DMS 273 (cell line): ENCODE measurements at regions not wholly inside any gene's neighbourhood (a gene's known extent, or its start where the extent isn't known, plus 50 kb on each side); places are given as distances from the start of the nearest gene placed in this dataset.

ENCODE experiments used
- DNase-seq: peaks from one replicate; lab custom pipeline; 2025; ENCODE audit not compliant: unreplicated experiment; lab: John Stamatoyannopoulos, UW

DNA sequence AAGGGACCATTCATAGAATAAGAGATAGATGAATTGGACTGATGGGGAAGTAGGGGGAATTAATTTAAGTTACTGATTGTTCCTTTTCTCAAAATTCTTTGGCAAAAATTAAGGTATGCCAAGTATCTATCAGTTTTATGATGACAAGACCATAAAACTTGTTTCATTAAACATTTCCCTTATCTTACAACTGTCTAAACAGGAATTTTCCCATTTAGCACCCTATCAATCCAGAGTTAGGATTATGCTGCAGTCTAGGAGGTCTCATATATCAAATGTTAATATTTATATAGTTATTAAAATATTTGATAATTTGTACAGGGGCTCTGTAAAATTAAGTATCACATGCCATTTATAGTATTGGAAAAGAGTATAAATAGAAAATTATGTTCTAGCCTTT, 51.5 kb upstream of the ARID1B start:
- DNase-seq, result no peak

- DNase-seq, result peak; percentile 59
Measured at GRCh38 chr6:156720691-156721685, 56.2 kb upstream of the ARID1B start.

DNA sequence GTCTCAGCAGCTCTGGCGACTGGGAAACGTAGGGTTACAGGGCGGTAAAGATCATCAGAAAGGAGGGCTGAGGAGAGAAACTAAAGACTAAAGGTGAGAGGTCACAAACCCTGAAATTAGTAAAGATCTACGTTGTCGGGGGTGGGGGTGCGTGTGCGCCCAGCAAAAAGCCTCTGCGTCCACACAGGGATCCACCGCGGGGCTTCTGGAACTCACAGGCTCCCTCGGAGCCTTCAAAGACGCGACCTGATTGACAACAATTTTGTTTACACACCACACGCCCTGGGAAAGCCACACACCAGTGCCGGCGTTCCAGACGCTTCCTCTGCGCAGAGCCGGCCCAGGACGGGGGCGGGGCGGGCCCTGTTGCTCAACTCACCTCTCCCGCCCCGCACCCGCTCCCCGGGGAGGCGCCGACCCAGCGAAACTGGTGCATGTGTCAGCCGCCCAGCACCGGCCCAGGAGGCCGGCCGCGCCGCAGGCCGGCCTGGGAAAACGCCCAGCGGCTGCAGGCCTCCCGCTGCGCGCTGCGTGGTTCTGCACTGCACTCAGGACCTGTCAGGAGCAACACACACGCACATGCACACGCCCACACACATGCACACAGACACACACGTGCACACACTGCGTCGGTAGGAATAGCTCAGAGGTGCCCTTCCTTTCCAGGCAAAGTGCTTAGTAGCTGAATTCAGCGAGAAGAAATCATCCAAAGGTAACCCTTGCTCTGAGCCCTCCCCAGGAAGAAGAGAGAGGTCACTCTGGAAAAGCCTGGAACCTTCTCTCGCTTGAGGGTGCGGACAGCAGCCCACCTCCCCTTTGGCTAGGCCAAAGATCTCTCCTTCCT, 57.2 kb upstream of the ARID1B start:
- DNase-seq, result peak; percentile 36

GRCh38 chr6:156719395-156719719, 57.8 kb upstream of the ARID1B start:
- DNase-seq, result no peak

GRCh38 chr6:156718647-156719394, 58.4 kb upstream of the ARID1B start:
- peak; percentile 9 for DNase-seq

DNA sequence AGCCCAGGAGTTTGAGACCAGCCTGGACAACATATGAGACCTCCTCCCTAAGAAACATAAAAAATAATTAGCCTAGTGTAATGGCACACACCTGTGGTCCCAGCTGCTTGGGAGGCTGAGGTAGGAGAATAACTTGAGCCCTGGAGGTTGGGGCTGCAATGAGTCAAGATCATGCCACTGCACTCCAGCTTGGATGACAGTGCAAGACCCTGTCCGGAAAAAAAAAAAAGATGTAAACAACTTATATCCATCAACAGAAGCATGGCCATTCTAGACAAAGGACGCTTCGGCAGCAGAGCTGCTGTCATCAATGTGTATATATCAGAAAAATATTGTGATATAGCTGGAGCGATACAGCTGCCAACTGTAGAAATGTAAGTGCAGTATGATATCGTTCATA, 59.6 kb upstream of the ARID1B start:
- peak; percentile 6 for DNase-seq

GRCh38 chr6:156715839-156716238, 61.3 kb upstream of the ARID1B start:
- DNase-seq, result no peak

GRCh38 chr6:156713548-156713947, 63.6 kb upstream of the ARID1B start:
- no peak for DNase-seq

DNA sequence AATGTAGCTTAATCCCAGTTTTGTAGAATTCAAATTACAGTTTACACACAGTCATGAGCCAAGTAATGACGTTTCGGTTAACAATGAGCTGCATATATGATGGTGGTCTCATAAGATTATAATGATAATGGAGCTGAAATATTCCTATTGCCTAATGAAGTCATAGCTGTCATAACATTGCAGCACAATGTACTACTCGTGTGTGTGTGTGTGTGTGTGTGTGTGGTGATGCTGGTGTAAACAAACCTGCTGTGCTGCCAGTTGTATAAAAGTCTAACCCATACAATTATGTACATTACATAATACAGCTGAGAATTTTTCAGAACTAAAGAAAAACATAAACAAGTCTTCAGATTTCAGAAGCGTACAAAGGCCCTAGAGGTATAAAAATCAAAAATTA, 66.7 kb upstream of the ARID1B start:
- DNase-seq, result no peak

DNA sequence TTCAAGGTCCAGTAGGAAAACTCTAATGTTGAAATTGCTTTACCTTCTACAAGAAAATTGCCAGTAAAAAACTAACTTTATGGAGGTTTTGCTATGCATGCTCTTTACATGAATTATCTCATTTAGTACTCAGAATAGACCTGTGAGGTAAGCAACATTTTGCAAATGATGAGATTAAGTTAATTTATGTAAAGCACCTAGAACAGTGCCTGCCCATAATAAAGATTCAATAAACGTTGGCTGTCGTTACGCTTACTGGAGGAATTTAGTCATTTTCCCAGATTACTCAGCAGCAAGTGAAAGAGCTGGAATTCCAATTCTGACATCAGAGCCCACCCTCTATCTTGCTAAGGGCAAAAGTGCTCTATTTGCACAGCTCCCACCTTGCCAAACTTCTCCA, 69.4 kb upstream of the ARID1B start:
- no peak for DNase-seq

DNA sequence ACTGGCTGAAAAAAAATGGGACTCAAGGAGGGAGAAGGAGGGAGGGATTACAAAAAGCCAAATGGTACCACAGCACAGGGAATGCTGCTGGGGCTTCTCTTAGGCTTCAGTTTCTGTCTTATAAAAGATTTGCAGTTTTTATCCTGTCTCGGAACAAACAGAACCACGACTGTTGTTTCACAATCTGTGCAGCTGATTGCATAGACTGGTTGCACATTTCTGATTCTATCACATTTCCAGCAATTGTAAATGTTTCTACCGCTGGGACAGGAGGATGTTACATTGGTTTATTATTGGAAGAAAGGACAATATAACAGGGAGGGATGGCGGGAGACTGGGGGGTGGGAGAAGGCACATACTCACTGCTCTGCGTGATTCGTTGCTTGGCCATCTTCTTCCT, 73.5 kb upstream of the ARID1B start:
- DNase-seq, result no peak

DNA sequence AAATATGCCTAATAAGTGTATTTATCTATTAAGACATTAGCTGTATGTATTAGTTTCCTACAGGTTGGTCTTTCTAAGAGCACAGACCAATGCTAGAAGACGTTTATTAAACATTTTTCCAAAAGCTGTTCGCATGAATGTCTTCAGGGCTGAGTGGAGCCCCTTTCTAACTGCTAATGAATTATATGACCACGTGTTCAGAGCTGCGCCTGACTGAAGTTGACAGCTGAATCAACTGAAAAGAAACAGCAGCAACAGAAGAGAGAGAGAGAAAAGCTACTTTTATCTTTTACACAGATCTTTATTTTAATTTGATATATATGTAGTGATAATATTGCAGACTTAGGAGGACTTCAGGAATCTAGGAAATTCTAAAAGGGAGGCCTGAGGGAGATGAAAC, 75.2 kb upstream of the ARID1B start:
- no peak for DNase-seq

GRCh38 chr6:156700440-156701057, 76.6 kb upstream of the ARID1B start:
- DNase-seq, result no peak

DNA sequence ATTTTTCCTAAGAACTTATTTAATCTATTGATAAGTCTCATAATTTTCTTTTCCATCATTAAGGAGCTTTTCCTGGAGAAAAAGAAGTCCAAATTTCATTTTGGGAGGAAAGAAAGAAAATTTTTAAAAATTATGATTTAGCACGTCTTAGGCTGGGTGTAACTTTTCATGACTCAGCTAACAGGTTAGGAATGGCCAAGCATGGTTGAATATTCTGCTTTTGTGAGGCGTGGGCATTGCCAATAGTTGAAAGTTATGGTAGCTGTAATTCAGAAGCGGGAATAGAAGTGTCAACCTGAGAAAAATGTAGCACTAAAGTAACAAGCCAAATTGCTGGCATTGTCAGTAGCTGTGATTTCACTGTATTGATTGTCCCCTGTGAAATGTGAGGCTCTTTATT, 77.2 kb upstream of the ARID1B start:
- no peak for DNase-seq

DNA sequence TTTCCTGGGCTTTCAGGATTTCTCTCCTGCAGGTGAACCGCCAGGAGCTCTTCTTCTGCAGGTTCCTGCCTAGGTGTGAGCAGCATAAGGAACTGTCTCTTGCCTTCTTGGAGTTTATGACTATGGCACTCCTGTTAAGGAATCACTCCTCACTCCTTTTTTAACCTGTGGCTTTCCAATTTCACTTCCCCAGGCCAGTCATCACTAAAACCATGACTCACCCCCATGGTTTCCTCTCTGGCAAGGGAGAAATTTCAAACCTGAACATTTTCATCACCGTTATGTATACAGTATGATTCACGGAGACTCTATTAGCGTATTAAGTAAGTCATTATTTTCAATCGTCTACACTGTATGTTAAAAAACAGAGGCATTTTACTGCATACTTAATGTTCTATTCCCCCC, 78.2 kb upstream of the ARID1B start:
- DNase-seq, result no peak

DNA sequence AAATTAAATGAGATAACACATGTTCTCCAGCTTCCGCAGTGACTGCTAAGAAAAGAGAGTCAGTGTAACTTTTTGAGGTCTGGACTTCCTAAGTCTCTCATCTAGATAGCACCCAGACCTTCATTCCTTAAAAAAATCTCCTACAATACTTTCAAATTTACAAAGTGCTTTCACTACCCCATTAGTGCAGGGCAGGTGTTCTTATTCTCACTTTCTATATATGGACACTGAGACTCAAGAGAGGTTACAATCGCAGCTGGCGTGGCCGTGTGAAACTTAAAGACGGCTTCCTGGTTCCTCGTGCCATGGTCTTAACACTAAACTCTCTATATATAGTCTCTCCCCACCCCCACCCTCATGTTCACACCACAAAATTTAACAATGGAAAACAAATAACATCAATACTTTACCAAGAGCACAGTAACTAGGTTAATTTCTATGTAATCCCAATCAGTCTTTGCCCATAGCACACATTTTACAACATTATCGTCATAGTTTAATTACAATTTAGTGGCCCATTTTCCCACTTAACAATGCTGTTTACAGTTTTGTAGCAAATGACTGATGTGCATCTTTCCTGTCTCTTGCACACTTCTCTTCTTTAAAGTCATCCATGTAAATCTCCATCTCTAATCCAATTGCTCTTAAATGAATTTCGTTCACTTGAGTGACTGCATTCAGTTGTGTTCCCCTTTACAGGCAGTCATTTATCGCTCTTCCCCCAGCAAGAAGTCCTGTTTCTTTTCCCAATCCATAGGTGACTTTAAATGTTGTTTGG, 78.8 kb upstream of the ARID1B start:
- no peak for DNase-seq

- no peak for DNase-seq
Measured at GRCh38 chr6:156697225-156697830, 79.8 kb upstream of the ARID1B start.

DNA sequence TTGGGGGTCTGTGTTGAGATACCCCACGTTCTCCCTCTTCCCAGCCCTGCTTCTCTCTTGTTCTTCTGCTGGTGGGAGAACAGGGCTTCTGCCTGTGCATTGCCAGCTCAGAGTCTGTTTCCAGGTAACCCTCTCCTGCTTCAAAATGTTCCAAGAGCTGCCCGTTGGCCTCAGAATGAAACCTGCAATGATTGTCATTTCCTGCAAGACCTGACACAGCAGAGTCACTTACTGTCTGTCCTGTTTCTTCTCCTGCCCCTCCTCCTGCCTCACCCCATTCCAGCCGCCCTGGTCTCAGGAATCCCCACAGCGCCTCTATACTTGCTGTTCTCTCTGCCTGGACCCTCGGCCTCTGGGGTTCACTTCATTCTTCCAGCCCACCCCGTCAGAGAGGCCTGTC, 81.4 kb upstream of the ARID1B start:
- DNase-seq, result no peak

GRCh38 chr6:156694679-156695078, 82.5 kb upstream of the ARID1B start:
- DNase-seq, result no peak

DNA sequence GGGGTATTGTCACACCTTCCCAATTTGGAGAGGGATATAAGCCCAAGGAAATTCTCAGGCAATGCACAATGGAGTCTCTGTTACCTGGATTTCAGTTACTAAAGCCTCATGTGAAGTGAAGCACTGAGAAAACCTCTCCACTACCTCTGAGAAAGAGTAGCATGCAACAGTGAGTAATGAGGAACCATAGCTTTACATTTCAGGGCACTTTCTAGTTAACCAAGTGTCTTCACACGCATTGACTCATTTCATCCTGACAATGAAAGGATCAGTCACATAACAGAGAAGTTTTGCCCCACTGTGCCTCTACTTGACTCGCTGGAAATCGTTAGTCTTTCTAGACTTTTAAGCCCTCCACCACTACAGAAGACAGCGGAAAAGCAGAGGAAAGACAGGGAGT, 86.2 kb upstream of the ARID1B start:
- no peak for DNase-seq
